ENCODE measurements at regions not wholly inside any gene's neighbourhood (a gene's known extent, or its start where the extent isn't known, plus 50 kb on each side); places are given as distances from the start of the nearest gene placed in this dataset.

GRCh38 chr13:106433066-106433465, 102.4 kb downstream of the EFNB2 start:
- DNase-seq = peak; percentile 11

DNA sequence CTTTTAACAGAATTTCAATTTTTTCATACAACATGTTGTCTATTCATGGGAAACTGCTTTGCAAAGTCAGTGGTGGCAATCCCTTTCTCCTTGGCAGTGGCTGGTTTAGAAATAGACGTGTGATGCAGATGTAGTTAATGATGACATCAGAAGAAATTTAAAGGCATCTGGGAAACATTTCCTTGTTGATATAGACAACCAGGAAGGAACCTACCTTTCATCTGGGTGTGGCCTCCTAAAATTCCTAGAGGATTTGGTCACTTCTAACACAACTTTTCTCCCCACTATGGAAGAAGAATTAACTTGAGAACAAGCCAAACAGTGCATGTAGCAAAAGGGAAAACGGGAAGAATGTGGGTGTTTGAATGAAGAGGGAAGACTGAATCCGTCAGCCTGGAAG, 102.8 kb downstream of the EFNB2 start:
- DNase-seq = peak; percentile 14

DNA sequence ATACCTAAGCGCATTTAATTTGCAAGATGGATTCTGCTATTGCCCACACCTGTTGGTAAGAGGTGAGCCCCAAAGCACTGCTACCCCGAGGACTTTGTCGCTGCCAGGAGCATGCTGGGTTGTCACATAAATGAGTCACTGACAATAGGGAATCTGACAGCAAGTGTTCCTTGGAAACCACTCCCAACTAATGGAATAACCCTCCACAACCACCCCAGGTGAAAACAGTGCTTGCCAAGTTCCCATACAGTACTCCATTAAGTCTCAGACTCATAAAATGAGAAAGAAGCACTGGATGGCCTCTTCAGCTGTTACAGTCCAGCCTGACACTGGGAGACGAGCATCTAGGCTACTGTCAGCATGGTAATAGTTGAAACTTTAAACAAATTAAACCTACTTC, 108.6 kb downstream of the EFNB2 start:
- no peak for DNase-seq

- no peak for DNase-seq
Measured at GRCh38 chr13:106425661-106426060, 109.8 kb downstream of the EFNB2 start.

DNA sequence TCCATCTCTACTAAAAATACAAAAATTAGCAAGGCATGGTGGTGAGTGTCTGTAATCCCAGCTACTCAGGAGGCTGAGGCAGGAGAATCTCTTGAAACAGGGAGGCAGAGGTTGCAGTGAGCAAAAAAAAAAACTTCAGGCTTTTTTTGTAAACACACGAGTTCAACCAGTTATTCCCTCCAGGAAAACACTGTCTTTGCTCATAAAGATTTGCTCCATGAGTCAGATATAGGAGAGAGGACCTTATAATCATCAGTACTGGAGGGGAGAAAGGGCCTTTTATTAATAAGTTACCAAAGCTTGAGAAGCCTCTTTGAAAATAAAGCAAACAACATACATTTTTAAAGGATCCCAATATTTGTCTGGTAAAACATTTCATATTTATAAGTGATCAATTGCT, 110.7 kb downstream of the EFNB2 start:
- no peak for DNase-seq

GRCh38 chr13:106423530-106423929, 111.9 kb downstream of the EFNB2 start:
- no peak for DNase-seq

DNA sequence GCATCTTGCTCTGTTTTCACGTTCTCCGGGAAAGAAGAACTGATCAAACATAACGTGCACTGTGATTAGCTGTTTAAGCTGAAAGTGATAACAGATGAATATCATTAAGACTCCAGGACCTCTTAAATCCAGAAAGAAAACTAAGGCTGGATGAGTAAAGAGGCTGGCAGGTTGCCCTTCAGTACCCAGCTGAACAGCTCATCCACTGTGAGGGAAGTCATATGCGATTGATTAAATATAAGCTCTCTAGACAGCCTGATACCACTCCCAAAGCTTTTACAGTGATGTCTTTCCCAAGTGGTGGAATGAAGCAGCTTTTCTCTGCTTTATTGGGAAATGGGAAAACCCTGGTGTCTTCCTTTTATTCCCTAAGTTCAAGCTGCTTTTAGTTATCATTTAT, 116.9 kb downstream of the EFNB2 start:
- DNase-seq = peak; percentile 77

DNA sequence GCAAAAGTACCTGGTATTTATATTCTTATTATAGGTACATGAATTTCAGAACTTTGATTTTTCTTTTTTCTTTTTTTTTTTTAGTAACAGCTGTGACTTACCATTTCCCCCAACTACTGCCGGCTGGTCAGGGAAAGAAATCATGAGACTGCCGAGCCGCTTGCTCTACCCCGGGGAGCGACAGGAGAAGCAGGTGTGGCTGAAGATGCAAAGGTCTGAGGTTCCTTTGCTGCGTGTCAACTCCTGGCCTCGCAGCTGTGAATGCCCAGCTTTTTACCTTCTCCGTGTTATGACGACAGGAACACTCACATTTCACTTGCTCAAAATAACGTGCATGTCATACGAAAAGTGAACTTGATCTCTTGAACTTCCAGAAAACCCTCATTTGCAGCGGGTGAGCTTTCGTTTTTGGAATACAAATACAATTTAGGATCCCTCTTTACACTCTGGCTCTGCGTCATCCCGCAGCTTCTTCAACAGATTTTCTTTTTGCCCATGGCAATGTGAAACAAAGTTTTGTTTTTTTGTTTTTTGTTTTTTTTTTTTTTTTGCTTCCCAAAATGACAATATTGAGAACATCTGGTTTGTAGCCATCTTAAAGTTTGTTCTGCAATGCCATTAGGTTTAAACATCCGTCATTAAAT, 117.9 kb downstream of the EFNB2 start:
- no peak for DNase-seq

GRCh38 chr13:106416645-106417044, 118.8 kb downstream of the EFNB2 start:
- DNase-seq = no peak

- DNase-seq = no peak
Measured at GRCh38 chr13:106415971-106416370, 119.5 kb downstream of the EFNB2 start.

- DNase-seq = no peak
Measured at GRCh38 chr13:106415442-106415841, 120.0 kb downstream of the EFNB2 start.

DNA sequence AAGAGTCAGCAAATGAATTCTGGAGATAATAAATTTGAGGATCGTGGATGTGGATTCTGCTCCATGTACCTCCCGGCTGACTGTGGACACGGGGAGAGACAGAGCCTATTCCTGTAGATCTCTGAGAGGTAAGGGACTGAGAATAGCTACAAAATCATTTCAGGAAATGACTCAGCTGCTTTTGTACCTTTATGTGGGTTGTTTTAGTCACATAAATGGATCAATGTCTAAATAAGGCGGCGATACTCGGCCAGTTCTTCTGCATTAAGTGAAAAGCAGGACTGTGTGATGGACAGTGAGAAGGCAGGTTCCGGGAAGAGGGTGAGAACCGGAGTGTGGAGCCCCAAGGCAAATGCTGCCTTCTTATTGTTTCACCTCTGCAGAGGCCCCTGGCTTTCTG, 128.1 kb downstream of the EFNB2 start:
- DNase-seq = no peak

DNA sequence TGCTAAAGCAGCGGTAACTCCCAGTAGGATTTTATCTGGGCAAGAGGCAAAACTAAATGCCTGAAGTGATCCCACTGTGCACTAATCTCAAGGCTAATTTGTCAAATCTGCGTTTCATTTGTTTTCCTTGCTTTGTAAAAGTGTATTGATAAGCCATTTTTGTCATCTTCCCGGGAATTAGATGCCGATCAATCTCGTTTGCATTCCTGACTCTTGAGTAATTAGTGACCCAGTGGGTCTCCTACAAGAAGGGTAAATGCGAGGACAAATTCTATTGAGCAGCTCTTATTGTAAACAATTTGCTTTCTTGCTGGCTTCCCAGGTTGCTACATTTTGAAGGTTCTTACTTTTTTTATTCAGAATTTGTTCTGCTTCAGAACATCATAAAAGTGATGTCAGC, 129.7 kb downstream of the EFNB2 start:
- no peak for DNase-seq

DNA sequence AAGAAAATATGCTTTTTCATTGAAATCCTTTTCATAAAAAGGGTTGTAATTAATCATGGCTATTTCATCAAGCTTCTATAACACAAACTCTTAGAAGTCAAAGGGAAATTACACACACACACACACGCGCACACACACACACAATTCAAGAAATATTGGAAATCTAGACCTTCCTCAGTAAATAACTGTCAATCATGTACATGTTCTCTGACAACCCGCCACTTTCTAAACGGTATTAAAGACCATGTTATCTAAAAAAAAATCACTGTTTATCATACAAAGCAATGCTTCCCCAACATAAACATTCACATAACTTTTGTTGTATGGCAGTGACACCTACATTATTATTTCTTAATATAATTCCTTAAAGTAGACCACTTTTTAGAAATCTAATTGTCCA, 132.2 kb downstream of the EFNB2 start:
- DNase-seq = no peak

- no peak for DNase-seq
Measured at GRCh38 chr13:106402866-106403265, 132.6 kb downstream of the EFNB2 start.

- DNase-seq = no peak
Measured at GRCh38 chr13:106401081-106401480, 134.4 kb downstream of the EFNB2 start.

GRCh38 chr13:106400289-106400688, 135.2 kb downstream of the EFNB2 start:
- no peak for DNase-seq

- DNase-seq = no peak
Measured at GRCh38 chr13:106398289-106398688, 137.2 kb downstream of the EFNB2 start.

DNA sequence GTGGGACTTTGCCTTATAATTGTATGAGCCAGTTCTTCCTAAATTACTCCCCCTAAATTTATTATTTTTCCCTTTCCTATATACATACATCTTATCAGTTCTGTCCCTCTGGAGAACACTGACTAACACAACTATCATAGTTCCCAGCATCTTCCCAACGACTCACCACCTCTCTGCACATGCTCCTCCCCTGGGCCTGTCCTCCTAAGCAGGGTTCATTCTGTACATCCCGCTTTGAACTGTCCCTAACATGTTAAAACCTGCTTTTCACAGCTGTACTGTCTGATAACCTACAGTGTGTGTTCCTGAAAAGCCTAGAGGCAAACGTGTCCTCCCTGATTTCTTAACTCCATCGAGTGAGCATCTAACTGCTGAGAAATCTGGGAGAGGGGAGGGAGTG, 141.7 kb downstream of the EFNB2 start:
- peak; percentile 25 for DNase-seq

DNA sequence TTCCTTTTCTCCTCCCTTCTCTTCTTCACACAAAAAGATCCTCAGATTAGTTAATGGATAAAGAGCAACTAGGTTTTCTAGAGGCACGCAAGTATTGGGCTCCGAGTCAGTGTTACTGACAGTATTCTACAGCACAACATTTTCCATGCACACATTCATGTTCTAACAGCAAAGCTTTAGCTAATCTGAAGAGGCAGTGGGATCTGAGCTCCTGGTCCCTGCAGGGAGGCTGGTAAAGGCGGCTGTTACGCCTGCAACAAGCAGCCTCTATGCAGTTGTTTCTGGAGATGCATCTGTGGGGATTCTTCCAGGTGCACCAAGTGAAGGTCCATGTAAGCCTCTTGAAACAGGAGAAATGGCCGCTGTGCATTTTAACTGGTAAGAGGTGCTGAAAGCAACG, 143.8 kb downstream of the EFNB2 start:
- DNase-seq = no peak

DNA sequence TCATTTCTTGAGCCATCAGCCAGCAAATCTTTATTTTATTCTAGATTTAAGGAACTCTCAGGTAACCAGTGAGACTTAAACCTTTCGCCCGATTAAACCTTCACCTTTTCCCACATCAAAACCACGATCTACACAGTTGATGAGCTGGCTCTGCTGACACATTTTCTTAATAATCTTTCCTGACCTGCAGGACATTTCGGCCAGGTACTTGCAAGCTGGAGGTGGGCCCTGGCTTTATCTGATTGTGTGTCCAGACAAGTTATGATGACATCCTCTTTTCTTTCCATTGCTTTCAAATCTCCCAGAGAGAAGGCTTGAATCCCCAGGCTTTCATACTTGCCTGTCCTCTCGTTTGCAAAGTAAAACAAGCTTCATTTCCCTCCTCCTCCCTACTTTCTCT, 144.2 kb downstream of the EFNB2 start:
- DNase-seq = no peak

GRCh38 chr13:106390367-106390766, 145.1 kb downstream of the EFNB2 start:
- no peak for DNase-seq

DNA sequence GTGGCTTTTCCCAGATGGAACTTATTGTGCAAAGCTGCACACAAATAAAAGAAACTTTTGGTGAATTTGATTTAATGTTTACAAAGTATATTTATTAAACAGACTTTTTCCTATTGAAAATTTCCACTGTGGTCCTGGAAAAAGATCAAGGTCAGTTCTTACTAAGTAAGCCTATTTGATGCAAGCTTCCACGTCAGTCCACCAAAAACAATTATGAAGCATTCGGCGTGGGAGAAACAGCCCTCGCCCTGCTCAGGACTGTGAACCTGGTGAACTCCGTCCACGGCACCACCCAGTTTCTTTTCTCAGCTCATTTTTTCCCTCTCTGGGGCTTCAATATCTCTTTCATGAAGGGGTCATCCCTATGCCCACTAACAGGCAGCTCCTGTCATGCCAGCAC, 149.8 kb downstream of the EFNB2 start:
- no peak for DNase-seq

GRCh38 chr13:106384516-106384915, 150.9 kb downstream of the EFNB2 start:
- no peak for DNase-seq

GRCh38 chr13:106383791-106384190, 151.7 kb downstream of the EFNB2 start:
- no peak for DNase-seq

DNA sequence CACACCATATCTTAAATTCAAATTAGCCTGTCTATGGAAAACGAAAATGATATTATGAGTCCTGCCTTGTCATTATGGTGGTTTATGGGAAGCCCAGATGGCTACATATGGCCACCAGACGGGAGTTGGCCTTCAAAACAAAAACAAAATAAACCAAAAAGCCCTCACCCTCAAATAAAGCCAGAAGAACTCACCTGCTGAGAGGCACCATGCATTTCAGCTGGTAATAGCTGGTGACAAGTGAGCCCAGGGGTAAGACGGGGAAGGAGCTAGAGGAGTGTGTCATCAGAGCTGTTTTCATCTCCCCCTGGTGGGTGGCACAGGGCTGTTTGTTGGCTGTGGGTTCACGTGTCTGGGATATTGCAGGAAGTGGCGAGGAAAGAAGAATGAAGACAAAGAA, 152.9 kb downstream of the EFNB2 start:
- DNase-seq = no peak

Measured in EL (cell line).